ENCODE measurements at regions not wholly inside any gene's neighbourhood (a gene's known extent, or its start where the extent isn't known, plus 50 kb on each side); places are given as distances from the start of the nearest gene placed in this dataset.

- Histone ChIP-seq H3K27ac (no peak overlapping the region), H3K4me1 (no peaks in the 10 kb centered on the region), H3K4me3 (no peak overlapping the region), H3K9me3 (no peaks in the 10 kb centered on the region), H3K36me3 (no peaks in the 10 kb centered on the region), H3K27me3 (no peaks in the 10 kb centered on the region)
- intact Hi-C loops (cut with DNase I): no loop called here
- TF ChIP-seq CTCF (IDR thresholded peaks at IDR 0.05) (no peak), POLR2A (IDR thresholded peaks at IDR 0.05) (no peak), POLR2AphosphoS5 (IDR thresholded peaks at IDR 0.05; ENCODE audit: insufficient read depth in 1 of 2, low read depth in 1 of 2) (no peak)
- no peak for DNase-seq (ENCODE audit: extremely low spot score in 2 of 2)
These were observed 353.1 kb upstream of the CLNK start for GRCh38 chr4:11037637-11038036.

GRCh38 chr4:11028334-11028733 lies 343.8 kb upstream of the CLNK start:
- no peak for DNase-seq (ENCODE audit: extremely low spot score in 2 of 2)

GRCh38 chr4:11021333-11021732 lies 336.8 kb upstream of the CLNK start:
- Histone ChIP-seq H3K27me3 (no peaks in the 10 kb centered on the region), H3K4me3 (no peak overlapping the region), H3K36me3 (no peaks in the 10 kb centered on the region), H3K9me3 (no peaks in the 10 kb centered on the region), H3K4me1 (no peaks in the 10 kb centered on the region), H3K27ac (no peak overlapping the region)
- intact Hi-C loops (cut with DNase I): no loop called here
- no peak for DNase-seq (ENCODE audit: extremely low spot score in 2 of 2)
- no peak for TF ChIP-seq POLR2AphosphoS5 (IDR thresholded peaks at IDR 0.05; ENCODE audit: insufficient read depth in 1 of 2, low read depth in 1 of 2)
- no peak for TF ChIP-seq CTCF (IDR thresholded peaks at IDR 0.05)
- no peak for TF ChIP-seq POLR2A (IDR thresholded peaks at IDR 0.05)

More at GRCh38 chr4:11028334-11028733, 343.8 kb upstream of the CLNK start:
- no peak for TF ChIP-seq POLR2AphosphoS5 (IDR thresholded peaks at IDR 0.05; ENCODE audit: insufficient read depth in 1 of 2, low read depth in 1 of 2)
- no peak for TF ChIP-seq CTCF (IDR thresholded peaks at IDR 0.05)
- TF ChIP-seq POLR2A (IDR thresholded peaks at IDR 0.05): no peak
- intact Hi-C loops (cut with DNase I): no loop called here
- H3K9me3 ChIP-seq: no peaks in the 10 kb centered on the region
- no peaks in the 10 kb centered on the region for H3K36me3 ChIP-seq
- H3K27me3 ChIP-seq: no peaks in the 10 kb centered on the region
- no peak overlapping the region for H3K4me3 ChIP-seq
- no peak overlapping the region for H3K27ac ChIP-seq
- H3K4me1 ChIP-seq: no peaks in the 10 kb centered on the region

GRCh38 chr4:11019451-11020240 lies 335.1 kb upstream of the CLNK start:
- Histone ChIP-seq H3K9me3 (no peaks in the 10 kb centered on the region), H3K4me3 (no peak overlapping the region), H3K27me3 (no peaks in the 10 kb centered on the region), H3K27ac (no peak overlapping the region), H3K36me3 (no peaks in the 10 kb centered on the region), H3K4me1 (no peaks in the 10 kb centered on the region)
- intact Hi-C loops (cut with DNase I): no loop called here
- no peak for DNase-seq (ENCODE audit: extremely low spot score in 2 of 2)
- no peak for TF ChIP-seq CTCF (IDR thresholded peaks at IDR 0.05)
- TF ChIP-seq POLR2AphosphoS5 (IDR thresholded peaks at IDR 0.05; ENCODE audit: insufficient read depth in 1 of 2, low read depth in 1 of 2): no peak
- no peak for TF ChIP-seq POLR2A (IDR thresholded peaks at IDR 0.05)

GRCh38 chr4:11014199-11014598 lies 329.6 kb upstream of the CLNK start:
- Histone ChIP-seq H3K27me3 (no peaks in the 10 kb centered on the region), H3K36me3 (no peaks in the 10 kb centered on the region), H3K4me3 (no peak overlapping the region), H3K27ac (no peak overlapping the region), H3K9me3 (no peaks in the 10 kb centered on the region), H3K4me1 (no peaks in the 10 kb centered on the region)
- DNase-seq (ENCODE audit: extremely low spot score in 2 of 2): no peak
- intact Hi-C loops (cut with DNase I): no loop called here
- no peak for TF ChIP-seq POLR2AphosphoS5 (IDR thresholded peaks at IDR 0.05; ENCODE audit: insufficient read depth in 1 of 2, low read depth in 1 of 2)
